ENCODE measurements at regions not wholly inside any gene's neighbourhood (a gene's known extent, or its start where the extent isn't known, plus 50 kb on each side); places are given as distances from the start of the nearest gene placed in this dataset.

- ATAC-seq (no peak), DNase-seq (ENCODE audit: low spot score) (no peak)
- Mint-ChIP-seq H3K27ac (no peak overlapping the region), H3K4me1 (ENCODE audit: low read depth in 2 of 2) (no peaks in the 10 kb centered on the region), H3K27me3 (no peaks in the 10 kb centered on the region), H3K9me3 (peaks cover 9% of the 10 kb centered on the region), H3K36me3 (no peaks in the 10 kb centered on the region), H3K4me3 (no peak overlapping the region)
Measured at GRCh38 chr1:56019472-56019871, 559.9 kb downstream of the PLPP3 start.

DNA sequence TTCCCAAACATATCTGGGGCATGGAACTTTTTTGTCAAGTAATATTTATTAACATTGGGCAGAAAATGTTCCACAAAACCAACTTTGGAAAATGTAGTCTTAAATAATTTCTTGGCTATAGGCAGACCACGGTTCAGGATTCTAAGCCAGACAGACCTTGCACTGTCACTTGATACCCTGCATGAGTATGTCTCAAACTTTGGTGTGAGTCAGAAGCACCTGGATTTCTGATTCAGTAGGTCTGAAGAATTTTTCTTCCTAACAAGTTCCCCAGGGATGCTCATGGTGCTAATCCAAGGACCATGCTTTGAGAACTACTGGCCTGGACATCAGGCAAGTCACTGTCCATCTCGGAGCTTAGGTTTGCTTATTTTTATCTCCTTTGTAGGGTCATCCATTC is 562.0 kb downstream of the PLPP3 start:
- Mint-ChIP-seq H3K4me3 (no peak overlapping the region), H3K27me3 (peaks cover 0 to 15% of the 10 kb centered on the region in 2 donors), H3K27ac (no peak overlapping the region), H3K4me1 (ENCODE audit: low read depth in 2 of 2) (no peaks in the 10 kb centered on the region), H3K36me3 (peaks cover 8% of the 10 kb centered on the region), H3K9me3 (peaks cover 19% of the 10 kb centered on the region)
- ATAC-seq (no peak), DNase-seq (ENCODE audit: low spot score) (no peak)

GRCh38 chr1:56003846-56004245 is 575.5 kb downstream of the PLPP3 start:
- no peak for DNase-seq (ENCODE audit: low spot score)
- Mint-ChIP-seq H3K27ac (no peak overlapping the region), H3K36me3 (no peaks in the 10 kb centered on the region), H3K4me3 (no peak overlapping the region), H3K27me3 (peaks cover 4 to 7% of the 10 kb centered on the region in 2 donors), H3K4me1 (ENCODE audit: low read depth in 2 of 2) (no peaks in the 10 kb centered on the region), H3K9me3 (no peaks in the 10 kb centered on the region)
- ATAC-seq = no peak

GRCh38 chr1:56002231-56002630 is 577.1 kb downstream of the PLPP3 start:
- Mint-ChIP-seq H3K27ac (no peak overlapping the region), H3K27me3 (peaks cover 4 to 5% of the 10 kb centered on the region in 2 donors), H3K4me1 (ENCODE audit: low read depth in 2 of 2) (no peaks in the 10 kb centered on the region), H3K4me3 (no peak overlapping the region), H3K9me3 (no peaks in the 10 kb centered on the region), H3K36me3 (no peaks in the 10 kb centered on the region)
- ATAC-seq (no peak), DNase-seq (ENCODE audit: low spot score) (no peak)

- Mint-ChIP-seq H3K4me3 (no peak overlapping the region), H3K36me3 (no peaks in the 10 kb centered on the region)
Measured at GRCh38 chr1:56000424-56000823, 578.9 kb downstream of the PLPP3 start.

DNA sequence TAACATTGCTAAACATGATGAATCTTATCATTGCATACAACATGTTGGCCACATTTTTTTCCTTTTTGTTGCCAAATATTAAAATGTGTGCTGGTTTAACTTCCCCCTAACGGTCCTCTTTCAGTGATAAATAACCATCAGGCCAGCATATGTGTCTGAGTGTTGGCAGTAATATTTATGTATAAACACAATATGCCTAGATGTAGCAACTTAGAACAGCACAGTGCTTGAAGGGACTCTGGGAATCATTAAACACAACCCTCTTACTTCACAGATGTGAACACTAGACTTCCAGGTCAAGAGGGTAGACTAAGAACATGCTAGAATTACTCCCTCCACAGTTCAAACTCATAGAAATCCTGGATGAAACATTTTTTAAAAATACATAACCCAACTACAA is 581.8 kb downstream of the PLPP3 start:
- ATAC-seq (no peak), DNase-seq (ENCODE audit: low spot score) (no peak)
- Mint-ChIP-seq H3K36me3 (no peaks in the 10 kb centered on the region), H3K4me1 (ENCODE audit: low read depth in 2 of 2) (no peaks in the 10 kb centered on the region), H3K27ac (no peak overlapping the region), H3K27me3 (peaks cover 7 to 14% of the 10 kb centered on the region in 2 donors), H3K4me3 (no peak overlapping the region), H3K9me3 (peaks cover 9% of the 10 kb centered on the region)

More at GRCh38 chr1:56000424-56000823, 578.9 kb downstream of the PLPP3 start:
- H3K4me1 Mint-ChIP-seq (ENCODE audit: low read depth in 2 of 2) = no peaks in the 10 kb centered on the region
- no peak for DNase-seq (ENCODE audit: low spot score)
- peaks cover under 1 to 7% of the 10 kb centered on the region in 2 donors for H3K27me3 Mint-ChIP-seq
- H3K9me3 Mint-ChIP-seq = peaks cover 2% of the 10 kb centered on the region
- no peak overlapping the region for H3K27ac Mint-ChIP-seq
- no peak for ATAC-seq

DNA sequence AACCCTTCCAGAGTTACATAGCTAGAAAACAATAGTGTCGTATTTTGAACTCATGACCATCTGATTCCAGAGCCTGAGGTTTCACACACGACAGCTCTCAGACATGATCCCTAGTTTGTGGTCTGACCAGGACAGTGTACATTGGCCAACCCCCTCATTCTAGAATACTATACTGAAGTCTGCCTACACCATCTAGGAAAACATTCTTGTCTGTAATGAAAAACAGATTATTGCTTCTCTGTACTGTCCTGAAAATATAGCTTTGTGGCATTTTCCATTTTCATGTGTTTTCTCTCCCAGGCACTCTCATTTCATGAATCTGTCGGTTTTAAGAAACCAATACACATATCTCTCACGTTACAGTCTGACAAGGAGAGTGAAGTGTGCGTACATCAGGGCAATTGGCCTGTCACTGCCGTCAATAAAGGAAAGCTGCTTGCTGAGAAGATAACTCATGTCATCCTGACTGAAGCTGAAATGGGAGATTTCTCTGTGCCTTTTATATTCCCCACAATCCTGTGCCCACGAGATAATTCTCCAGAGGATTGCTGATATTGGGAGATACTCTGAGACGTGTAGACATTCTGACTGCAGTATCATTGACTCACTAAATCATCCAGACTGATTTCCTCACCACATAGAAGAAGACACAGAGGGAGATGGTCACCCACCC is 585.6 kb downstream of the PLPP3 start:
- ATAC-seq = no peak
- no peaks in the 10 kb centered on the region for H3K36me3 Mint-ChIP-seq
- H3K27me3 Mint-ChIP-seq = peaks cover 5 to 25% of the 10 kb centered on the region in 2 donors
- DNase-seq (ENCODE audit: low spot score) = no peak
- no peak overlapping the region for H3K4me3 Mint-ChIP-seq
- no peak overlapping the region for H3K27ac Mint-ChIP-seq
- H3K9me3 Mint-ChIP-seq = peaks cover 9% of the 10 kb centered on the region
- no peaks in the 10 kb centered on the region for H3K4me1 Mint-ChIP-seq (ENCODE audit: low read depth in 2 of 2)

DNA sequence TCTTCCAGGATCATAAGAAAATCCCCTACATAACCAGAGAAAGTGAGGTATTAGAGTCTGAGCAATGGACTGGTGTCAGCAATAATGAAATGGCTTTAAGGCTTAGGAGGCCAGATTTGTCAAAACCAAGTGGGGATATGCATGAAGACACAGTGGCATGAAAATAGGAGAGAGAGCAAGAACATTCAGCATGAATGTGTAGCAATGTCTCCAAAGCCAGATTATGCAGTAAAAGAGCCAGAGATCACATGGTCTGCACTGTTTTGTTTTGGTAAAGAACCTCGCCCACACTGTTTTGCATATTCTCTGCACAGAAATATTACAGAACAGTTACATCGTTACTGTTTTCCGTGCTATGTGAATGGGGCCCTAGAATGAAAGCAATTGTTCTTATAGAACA is 589.4 kb downstream of the PLPP3 start:
- Mint-ChIP-seq H3K4me1 (ENCODE audit: low read depth in 2 of 2) (no peaks in the 10 kb centered on the region), H3K36me3 (no peaks in the 10 kb centered on the region), H3K9me3 (peaks cover 7% of the 10 kb centered on the region), H3K4me3 (no peak overlapping the region), H3K27me3 (peaks cover 3 to 35% of the 10 kb centered on the region in 2 donors), H3K27ac (no peak overlapping the region)
- DNase-seq (ENCODE audit: low spot score) (no peak), ATAC-seq (no peak)

GRCh38 chr1:55988963-55989452 is 590.4 kb downstream of the PLPP3 start:
- Mint-ChIP-seq H3K4me1 (ENCODE audit: low read depth in 2 of 2) (no peaks in the 10 kb centered on the region), H3K27ac (no peak overlapping the region), H3K4me3 (no peak overlapping the region), H3K36me3 (no peaks in the 10 kb centered on the region), H3K27me3 (peaks cover 3 to 28% of the 10 kb centered on the region in 2 donors), H3K9me3 (peaks cover 6% of the 10 kb centered on the region)
- no peak for ATAC-seq
- no peak for DNase-seq (ENCODE audit: low spot score)

DNA sequence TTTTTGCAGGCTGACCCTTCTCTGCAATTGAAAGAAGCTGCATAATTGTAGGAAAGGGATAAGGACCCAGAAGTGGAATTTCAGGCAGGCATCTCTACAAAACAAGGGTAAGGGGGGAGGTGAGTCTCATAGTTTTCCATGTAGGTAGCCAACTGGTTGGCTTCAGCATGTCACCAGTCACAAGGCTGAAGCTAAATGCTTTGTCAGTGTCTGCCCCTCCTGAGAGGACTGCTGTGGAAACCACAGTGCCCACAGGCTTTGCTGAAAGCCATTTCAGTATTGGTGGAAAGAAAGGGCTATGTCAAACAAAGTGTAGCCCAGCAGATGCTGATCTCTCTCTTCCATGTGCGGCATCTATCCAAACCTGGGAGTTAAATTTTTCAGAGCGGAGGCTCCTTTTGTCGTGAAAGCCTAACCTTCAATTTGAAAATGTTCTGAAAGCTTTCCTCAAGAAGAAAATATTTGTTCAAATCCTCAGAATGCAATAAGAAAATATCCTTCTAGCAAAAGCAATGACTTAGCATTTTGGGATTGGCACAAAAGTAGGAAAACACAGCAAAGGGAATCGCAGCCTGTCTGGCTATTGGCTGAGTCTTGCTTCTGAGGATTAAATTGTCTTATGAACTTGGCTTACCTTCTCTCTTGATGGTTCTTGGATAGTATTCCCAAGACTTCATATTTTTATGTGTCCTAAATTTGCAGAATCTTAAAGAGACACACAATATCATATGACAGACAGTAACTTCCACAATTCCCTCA is 591.7 kb downstream of the PLPP3 start:
- Mint-ChIP-seq H3K9me3 (peaks cover 3% of the 10 kb centered on the region), H3K4me1 (ENCODE audit: low read depth in 2 of 2) (no peaks in the 10 kb centered on the region), H3K36me3 (no peaks in the 10 kb centered on the region), H3K4me3 (no peak overlapping the region), H3K27ac (no peak overlapping the region), H3K27me3 (peaks cover 3 to 28% of the 10 kb centered on the region in 2 donors)
- ATAC-seq = no peak
- DNase-seq (ENCODE audit: low spot score) = no peak

GRCh38 chr1:55986003-55986402 is 593.4 kb downstream of the PLPP3 start:
- no peak for ATAC-seq
- no peak overlapping the region for H3K4me3 Mint-ChIP-seq
- H3K4me1 Mint-ChIP-seq (ENCODE audit: low read depth in 2 of 2) = no peaks in the 10 kb centered on the region
- H3K36me3 Mint-ChIP-seq = no peaks in the 10 kb centered on the region
- H3K27me3 Mint-ChIP-seq = peaks cover 5 to 28% of the 10 kb centered on the region in 2 donors
- no peak for DNase-seq (ENCODE audit: low spot score)
- peaks cover 3% of the 10 kb centered on the region for H3K9me3 Mint-ChIP-seq
- no peak overlapping the region for H3K27ac Mint-ChIP-seq

DNA sequence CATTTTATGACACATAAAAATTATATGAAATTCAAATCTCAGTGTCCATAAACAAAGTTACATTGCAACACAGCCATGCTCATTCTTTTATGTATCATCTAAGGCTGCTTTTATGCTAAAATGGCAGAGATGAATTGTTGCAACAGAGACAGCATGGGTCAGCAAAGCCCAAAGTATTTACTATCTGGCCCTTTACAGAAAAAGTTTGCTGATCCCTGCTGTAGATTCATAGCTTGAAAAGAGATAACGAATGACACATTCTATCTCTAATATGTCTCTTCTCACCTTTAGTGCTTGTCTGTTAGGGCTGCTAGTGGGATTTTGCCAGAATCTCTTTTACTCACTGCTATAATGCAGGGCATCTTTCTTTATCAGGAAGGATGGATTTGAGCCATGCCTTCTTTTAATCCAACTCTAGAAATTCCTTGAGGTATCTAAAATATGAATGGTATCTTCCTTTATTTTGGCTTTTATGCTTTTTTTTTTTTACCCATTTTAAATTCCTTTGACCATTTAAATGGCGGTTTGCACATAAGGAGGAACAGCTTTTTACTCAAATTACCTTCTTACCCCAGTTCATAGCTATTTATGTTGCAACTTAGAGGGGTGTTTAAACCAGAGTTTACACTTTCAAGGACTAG is 598.2 kb downstream of the PLPP3 start:
- H3K4me3 Mint-ChIP-seq = no peak overlapping the region
- peaks cover 7 to 14% of the 10 kb centered on the region in 2 donors for H3K27me3 Mint-ChIP-seq
- H3K36me3 Mint-ChIP-seq = no peaks in the 10 kb centered on the region
- H3K9me3 Mint-ChIP-seq = peaks cover 3% of the 10 kb centered on the region
- H3K4me1 Mint-ChIP-seq (ENCODE audit: low read depth in 2 of 2) = no peaks in the 10 kb centered on the region
- no peak for DNase-seq (ENCODE audit: low spot score)
- ATAC-seq = no peak
- H3K27ac Mint-ChIP-seq = no peak overlapping the region

- Mint-ChIP-seq H3K27me3 (peaks cover 7 to 14% of the 10 kb centered on the region in 2 donors), H3K9me3 (peaks cover 3% of the 10 kb centered on the region), H3K27ac (no peak overlapping the region), H3K36me3 (no peaks in the 10 kb centered on the region), H3K4me3 (no peak overlapping the region), H3K4me1 (ENCODE audit: low read depth in 2 of 2) (no peaks in the 10 kb centered on the region)
- DNase-seq (ENCODE audit: low spot score) (no peak), ATAC-seq (no peak)
Measured at GRCh38 chr1:55980582-55980981, 598.8 kb downstream of the PLPP3 start.
